GM19463 (cell line): ENCODE measurements at regions not wholly inside any gene's neighbourhood (a gene's known extent, or its start where the extent isn't known, plus 50 kb on each side); places are given as distances from the start of the nearest gene placed in this dataset.

ENCODE experiments used
- ATAC-seq: cut with Tn5 transposase; IDR thresholded peaks from one replicate; pipeline ENCODE4 v1.9.1; 2021; ENCODE audit warnings: mild to moderate bottlenecking, moderate library complexity; ENCODE audit not compliant: unreplicated experiment

- ATAC-seq: no peak
Observed at GRCh38 chr17:5693821-5694220, 109.5 kb upstream of the NLRP1 start.

DNA sequence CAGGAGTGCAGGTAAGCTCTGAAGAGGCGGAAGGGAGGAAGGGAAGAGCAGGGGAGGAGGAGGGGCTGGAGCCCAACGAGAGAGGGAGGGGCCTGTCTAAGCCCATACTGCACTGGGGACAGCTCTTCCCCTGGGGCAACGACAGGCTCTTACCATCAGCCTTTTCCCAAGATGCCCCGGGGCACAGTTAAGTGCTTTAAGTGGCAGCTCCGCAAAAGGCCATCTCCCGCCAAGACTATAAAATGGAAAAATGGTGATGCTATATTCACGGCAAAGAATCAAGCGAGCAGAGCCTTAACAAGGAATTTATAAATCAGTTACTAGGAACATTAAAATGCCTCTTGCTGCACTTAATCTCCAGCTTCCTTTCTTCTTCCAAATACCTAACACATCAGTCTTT, 110.2 kb upstream of the NLRP1 start:
- no peak for ATAC-seq

DNA sequence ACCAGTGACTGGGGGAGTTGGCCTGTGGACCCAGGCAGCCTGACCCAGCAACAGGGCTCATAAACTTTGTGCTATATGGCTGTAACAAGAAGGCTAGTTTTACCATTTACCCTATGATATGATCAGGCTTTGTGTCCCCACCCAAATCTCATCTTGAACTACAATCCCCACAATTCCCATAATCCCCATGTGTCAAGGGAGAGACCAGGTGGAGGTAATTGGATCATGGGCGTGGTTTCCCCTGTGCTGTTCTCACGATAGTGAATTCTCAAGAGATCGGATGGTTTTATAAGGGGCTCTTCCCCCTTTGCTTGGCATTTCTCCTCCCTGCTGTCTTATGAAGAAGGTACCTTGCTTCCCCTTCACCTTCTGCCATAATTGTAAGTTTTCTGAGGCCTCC, 111.2 kb upstream of the NLRP1 start:
- no peak for ATAC-seq

- ATAC-seq: no peak
Observed at GRCh38 chr17:5698959-5699358, 114.7 kb upstream of the NLRP1 start.

- no peak for ATAC-seq
Observed at GRCh38 chr17:5699814-5700213, 115.5 kb upstream of the NLRP1 start.

DNA sequence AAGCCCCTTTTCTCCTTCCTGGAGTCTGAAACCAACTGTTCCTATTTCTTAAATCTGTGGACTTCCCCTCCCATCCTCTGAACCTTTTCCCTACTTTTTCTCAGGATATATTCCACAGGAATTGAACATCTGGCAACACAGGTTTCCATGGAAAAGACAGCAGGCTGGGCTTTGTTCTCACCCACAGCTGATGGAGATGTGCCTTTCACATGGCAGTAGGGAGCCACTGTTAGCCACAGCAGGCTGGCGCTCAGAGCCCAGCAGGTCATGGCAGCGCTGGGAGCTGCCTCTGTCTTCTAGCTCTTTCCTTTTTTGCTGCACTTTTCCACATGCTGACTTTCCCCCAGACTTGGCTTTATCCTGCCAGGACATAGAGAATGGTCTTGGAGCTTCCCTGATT, 116.4 kb upstream of the NLRP1 start:
- no peak for ATAC-seq

- ATAC-seq: no peak
Observed at GRCh38 chr17:5701381-5701780, 117.1 kb upstream of the NLRP1 start.

- no peak for ATAC-seq
Observed at GRCh38 chr17:5702951-5703510, 118.7 kb upstream of the NLRP1 start.

GRCh38 chr17:5703736-5704135, 119.4 kb upstream of the NLRP1 start:
- ATAC-seq: no peak

- ATAC-seq: no peak
Observed at GRCh38 chr17:5705081-5705875, 121.0 kb upstream of the NLRP1 start.

DNA sequence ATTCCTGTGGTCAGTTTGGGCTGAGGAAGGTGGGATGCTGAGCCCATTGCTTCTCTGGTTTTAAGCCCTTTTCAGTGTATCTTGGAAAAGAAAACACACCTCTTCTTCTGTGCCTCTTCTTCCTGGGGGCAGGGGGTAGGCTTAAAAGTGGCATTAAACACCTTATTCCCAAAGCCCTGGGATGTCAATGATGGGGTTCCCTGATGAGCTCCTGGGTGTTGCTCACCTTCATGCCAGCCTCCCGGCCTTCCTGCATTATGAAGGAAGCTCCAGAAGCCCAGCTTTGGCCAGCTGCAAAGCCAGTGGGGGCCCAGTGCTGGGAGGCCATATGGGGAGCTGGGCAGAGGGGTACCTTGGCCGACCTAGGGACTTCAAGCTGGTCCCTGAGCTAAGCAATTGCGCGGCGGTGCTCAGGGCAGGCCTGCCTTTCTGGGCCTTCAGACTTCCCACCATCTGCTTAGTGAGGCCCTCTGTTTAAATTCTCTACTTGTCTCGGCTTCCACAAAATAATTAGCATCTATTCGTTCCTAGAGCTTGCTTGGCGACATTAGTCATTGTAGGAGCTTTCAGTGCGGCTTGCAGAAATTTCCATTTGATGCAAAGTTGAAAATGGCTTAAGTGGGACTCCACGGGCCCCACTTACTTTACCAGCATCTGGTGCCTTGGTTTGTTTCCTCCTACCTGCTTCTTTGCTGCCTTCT, 121.7 kb upstream of the NLRP1 start:
- no peak for ATAC-seq

DNA sequence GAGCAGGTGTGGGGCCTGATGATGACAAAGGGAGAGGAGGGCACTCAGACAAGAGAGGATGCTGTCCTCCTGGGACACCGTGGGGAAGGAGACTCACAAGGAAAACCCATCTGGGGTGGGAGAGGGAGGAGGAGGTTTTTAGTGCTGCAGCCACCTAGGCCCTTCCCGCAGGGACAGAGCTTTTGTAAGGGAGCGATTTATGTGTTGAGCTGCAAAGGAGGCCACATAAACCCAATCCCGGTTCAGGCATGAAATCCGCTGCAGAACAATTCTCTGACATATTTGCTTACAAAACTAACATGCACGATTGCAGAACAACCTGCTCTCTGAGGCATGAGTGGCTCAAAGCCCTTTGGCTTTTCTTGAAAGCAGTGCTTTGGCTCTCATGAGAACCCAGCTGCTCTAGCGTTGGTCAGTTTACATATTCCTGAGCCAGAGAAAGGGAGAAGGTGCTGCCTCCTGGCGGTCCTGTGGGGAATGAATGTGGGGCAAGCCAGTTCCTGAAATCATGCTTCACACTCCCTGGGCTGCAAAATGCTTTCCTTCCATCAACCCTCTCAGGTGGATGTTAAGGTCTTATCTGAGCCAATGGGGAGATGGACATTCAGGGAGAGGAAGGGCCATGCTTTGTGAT, 122.4 kb upstream of the NLRP1 start:
- ATAC-seq: no peak

DNA sequence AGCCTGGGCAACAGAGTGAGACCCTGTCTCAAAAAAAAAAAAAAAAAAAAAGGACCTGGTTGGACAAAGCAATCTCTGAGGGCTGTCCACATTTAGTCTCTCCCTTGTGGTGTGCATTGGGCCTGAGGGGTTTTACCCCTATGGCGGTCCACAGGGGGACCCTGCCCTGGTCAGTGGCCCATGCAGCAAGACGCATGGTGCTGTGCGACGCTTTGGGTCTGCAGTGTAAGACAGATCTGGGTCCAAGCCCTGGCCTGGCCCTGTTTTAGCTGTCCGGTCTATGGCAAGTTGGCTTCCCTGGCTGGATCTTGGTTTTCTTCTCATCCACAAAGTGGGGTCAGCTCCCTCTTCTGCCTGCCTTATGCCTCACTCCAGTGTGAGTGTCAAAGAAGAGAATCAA, 123.2 kb upstream of the NLRP1 start:
- ATAC-seq: no peak

GRCh38 chr17:5708344-5708743, 124.0 kb upstream of the NLRP1 start:
- ATAC-seq: no peak

DNA sequence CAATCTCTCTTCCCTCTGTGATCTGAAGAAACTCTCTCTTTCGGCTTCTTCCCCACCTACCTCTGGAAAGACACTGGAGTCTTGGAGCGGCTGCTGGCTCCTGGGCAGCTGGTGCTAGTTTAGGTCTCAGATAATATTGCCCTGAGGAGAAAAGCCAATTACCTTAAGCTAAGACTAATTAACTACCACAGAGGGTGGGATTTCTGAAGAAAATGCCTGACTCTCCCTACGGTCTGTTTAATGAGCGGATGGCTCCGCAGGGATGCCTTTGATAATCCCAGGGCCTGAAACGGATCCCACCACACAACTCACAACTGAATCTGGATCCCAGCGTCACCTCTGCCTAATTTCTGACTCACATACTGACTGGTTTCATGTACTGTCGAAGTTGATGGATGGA, 127.0 kb upstream of the NLRP1 start:
- ATAC-seq: no peak

DNA sequence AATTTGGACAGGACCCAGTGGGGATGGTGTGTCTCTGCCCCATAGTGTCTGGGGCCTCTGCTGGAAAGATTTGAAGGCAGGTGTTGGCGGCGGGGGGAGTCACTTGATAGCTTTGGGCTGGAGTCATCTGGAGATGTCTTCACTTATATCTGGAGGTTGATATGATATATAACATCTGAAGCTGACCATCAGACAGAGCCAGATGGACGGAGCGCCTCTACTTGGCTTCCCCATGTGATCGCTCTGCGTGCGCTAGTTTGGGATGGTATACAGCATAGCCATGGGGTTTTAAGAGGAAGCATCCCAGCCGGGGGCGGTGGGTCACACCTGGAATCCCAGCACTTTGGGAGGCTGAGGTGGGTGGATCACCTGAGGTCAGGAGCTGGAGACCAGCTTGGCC, 130.7 kb upstream of the NLRP1 start:
- ATAC-seq: no peak

DNA sequence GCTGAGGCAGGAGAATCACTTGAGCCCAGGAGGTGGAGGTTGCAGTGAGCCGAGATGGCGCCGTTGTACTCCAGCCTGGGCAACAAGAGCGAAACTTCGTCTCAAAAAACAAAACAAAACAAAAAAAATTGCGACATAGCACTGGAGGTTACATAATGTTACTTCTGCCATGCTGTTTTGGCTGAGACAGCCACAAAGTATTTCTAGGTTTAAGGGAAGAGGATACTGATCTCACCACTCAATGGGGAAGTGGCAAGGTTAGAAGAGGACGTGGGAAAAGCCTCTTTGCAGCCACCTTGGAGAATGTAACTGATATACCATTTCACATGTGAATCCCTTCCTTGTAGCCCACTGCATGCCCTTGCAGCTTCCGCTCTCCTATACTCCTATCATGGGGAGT, 131.2 kb upstream of the NLRP1 start:
- no peak for ATAC-seq

DNA sequence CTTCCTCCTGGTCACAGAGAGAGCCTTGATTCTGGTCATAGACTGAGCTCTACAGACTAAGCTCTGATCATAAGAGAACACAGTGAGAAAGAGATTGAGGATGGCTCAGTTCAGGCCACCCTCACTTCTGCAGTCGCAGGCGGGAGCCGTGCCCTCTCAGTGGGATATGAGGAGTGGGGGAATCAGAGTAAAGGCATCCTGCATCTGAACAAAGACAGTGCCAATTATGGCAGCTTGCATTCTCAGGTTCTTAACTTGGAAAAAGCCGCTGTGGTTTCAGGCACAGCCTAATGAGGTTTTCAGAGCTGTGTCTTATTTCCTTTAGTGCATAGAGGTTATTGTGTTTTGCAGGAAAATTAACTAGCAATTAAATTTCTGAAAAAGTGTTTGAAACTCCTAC, 134.4 kb upstream of the NLRP1 start:
- ATAC-seq: no peak

GRCh38 chr17:5719976-5720375, 135.7 kb upstream of the NLRP1 start:
- no peak for ATAC-seq

- no peak for ATAC-seq
Observed at GRCh38 chr17:5730373-5730772, 146.1 kb upstream of the NLRP1 start.

GRCh38 chr17:5740937-5741336, 156.6 kb upstream of the NLRP1 start:
- ATAC-seq: no peak

DNA sequence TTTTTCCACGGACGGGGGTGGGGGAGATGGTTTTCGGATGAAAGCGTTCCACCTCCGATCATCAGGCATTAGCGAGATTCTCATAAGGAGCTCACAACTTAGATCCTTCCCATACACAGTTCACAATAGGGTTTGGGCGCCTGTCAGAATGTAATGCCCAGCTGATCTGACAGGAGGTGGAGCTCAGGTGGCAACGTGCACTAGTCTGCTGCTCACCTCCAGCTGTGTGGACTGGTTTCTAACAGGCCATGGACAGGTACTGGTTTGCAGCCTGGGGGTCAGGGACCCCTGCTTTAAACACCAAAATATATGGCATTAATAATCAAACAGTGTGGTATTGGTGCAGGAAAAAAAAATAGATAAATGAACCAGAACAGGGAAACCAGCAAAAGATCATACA, 157.5 kb upstream of the NLRP1 start:
- no peak for ATAC-seq
